ENCODE measurements at regions not wholly inside any gene's neighbourhood (a gene's known extent, or its start where the extent isn't known, plus 50 kb on each side); places are given as distances from the start of the nearest gene placed in this dataset.

- TF ChIP-seq CTCF (IDR thresholded peaks at IDR 0.05 in 8 of 11, conservative IDR thresholded peaks at IDR 0.05 in 3 of 11), result no peak
- no peak for TF ChIP-seq POLR2A (IDR thresholded peaks at IDR 0.05)
- TF ChIP-seq POLR2AphosphoS5 (IDR thresholded peaks at IDR 0.05), result no peak
Measured at GRCh38 chr5:159481751-159482150, 151.5 kb upstream of the IL12B start.
